ENCODE measurements at regions not wholly inside any gene's neighbourhood (a gene's known extent, or its start where the extent isn't known, plus 50 kb on each side); places are given as distances from the start of the nearest gene placed in this dataset.
"Not testable (repeated sequence)": the region's sequence is repeated elsewhere in the genome, so short reads cannot be mapped to it uniquely, and the experiment has no call there.

GRCh38 chr20:59102841-59103299, 60.3 kb upstream of the PRELID3B start:
- intact Hi-C loops (cut with micrococcal nuclease) = no loop called here
- no peak overlapping the region for H3K27ac Mint-ChIP-seq
- no peak overlapping the region for H3K27ac ChIP-seq (ENCODE audit: low read length)
- H3K4me3 ChIP-seq (ENCODE audit: low read length) = no peak overlapping the region
- H3K36me3 Mint-ChIP-seq = no peaks in the 10 kb centered on the region
- TF ChIP-seq CTCF (IDR thresholded peaks at IDR 0.05) = no peak
- H3K9me3 ChIP-seq (ENCODE audit: control insufficient read depth, insufficient read depth, low read length) = no peaks in the 10 kb centered on the region
- H3K27me3 Mint-ChIP-seq (ENCODE audit: low read depth in 2 of 2) = peaks cover 7 to 16% of the 10 kb centered on the region in 2 donors
- H3K9me3 Mint-ChIP-seq = no peaks in the 10 kb centered on the region
- peaks cover 3% of the 10 kb centered on the region for H3K4me1 ChIP-seq (ENCODE audit: control insufficient read depth, insufficient read depth, low read length)
- no peaks in the 10 kb centered on the region for H3K27me3 ChIP-seq (ENCODE audit: control insufficient read depth, insufficient read depth, low read length)
- ATAC-seq (no peak), DNase-seq (no peak)
- H3K4me1 Mint-ChIP-seq = peaks cover 11% of the 10 kb centered on the region in 2 donors
- 58% methylated on average over 4 of the region's 4 CpGs for WGBS (ENCODE audit: insufficient coverage)
- H3K36me3 ChIP-seq (ENCODE audit: control insufficient read depth, insufficient read depth, low read length) = no peaks in the 10 kb centered on the region
- H3K4me3 Mint-ChIP-seq = no peak overlapping the region

DNA sequence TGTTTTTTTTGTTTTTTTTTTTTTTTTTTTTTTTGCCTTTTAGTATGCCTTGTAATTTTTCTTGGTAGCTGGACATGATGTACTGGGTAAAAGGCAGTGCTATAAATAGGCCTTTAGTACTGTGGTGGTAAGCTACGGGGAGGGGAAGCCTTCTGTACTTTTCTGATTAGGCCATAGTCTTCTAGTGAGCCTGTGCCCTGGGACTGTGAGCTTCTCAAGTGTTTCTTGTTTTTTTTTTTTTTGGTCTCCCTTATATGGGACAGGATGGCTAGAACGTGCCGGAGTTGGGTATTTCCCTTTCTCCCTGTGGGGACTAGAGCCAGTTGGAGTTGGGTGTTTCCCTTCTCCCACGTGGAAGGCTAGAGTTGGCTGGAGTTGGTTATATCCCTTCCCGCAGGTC, 59.4 kb upstream of the PRELID3B start:
- Histone ChIP-seq H3K9me3 (ENCODE audit: control insufficient read depth, insufficient read depth, low read length) (no peaks in the 10 kb centered on the region), H3K27ac (ENCODE audit: low read length) (no peak overlapping the region), H3K4me3 (ENCODE audit: low read length) (no peak overlapping the region), H3K36me3 (ENCODE audit: control insufficient read depth, insufficient read depth, low read length) (no peaks in the 10 kb centered on the region), H3K4me1 (ENCODE audit: control insufficient read depth, insufficient read depth, low read length) (peaks cover 3% of the 10 kb centered on the region), H3K27me3 (ENCODE audit: control insufficient read depth, insufficient read depth, low read length) (no peaks in the 10 kb centered on the region)
- no peak for DNase-seq
- no peaks in the 10 kb centered on the region for H3K9me3 Mint-ChIP-seq
- no peaks in the 10 kb centered on the region for H3K36me3 Mint-ChIP-seq
- TF ChIP-seq CTCF (IDR thresholded peaks at IDR 0.05) = no peak
- no peak overlapping the region for H3K4me3 Mint-ChIP-seq
- WGBS (ENCODE audit: insufficient coverage) = 91% methylated on average over 3 of the region's 5 CpGs
- peaks cover 7 to 16% of the 10 kb centered on the region in 2 donors for H3K27me3 Mint-ChIP-seq (ENCODE audit: low read depth in 2 of 2)
- intact Hi-C loops (cut with micrococcal nuclease) = no loop called here
- H3K4me1 Mint-ChIP-seq = peaks cover 11% of the 10 kb centered on the region in 2 donors
- H3K27ac Mint-ChIP-seq = no peak overlapping the region
- ATAC-seq = no peak

- H3K27ac Mint-ChIP-seq; H3K27me3 ChIP-seq (ENCODE audit: control insufficient read depth, insufficient read depth, low read length); H3K4me1 ChIP-seq (ENCODE audit: control insufficient read depth, insufficient read depth, low read length); H3K36me3 ChIP-seq (ENCODE audit: control insufficient read depth, insufficient read depth, low read length); DNase-seq; H3K4me3 ChIP-seq (ENCODE audit: low read length); H3K9me3 Mint-ChIP-seq; intact Hi-C loops (cut with micrococcal nuclease); H3K4me3 Mint-ChIP-seq; H3K9me3 ChIP-seq (ENCODE audit: control insufficient read depth, insufficient read depth, low read length); H3K27ac ChIP-seq (ENCODE audit: low read length); ATAC-seq; H3K36me3 Mint-ChIP-seq: not testable (repeated sequence)
- Mint-ChIP-seq H3K27me3 (ENCODE audit: low read depth in 2 of 2) (peaks cover 7 to 16% of the 10 kb centered on the region in 2 donors), H3K4me1 (peaks cover 11 to 20% of the 10 kb centered on the region in 2 donors)
- 100% methylated on average over 1 of the region's 3 CpGs for WGBS (ENCODE audit: insufficient coverage)
These were observed 57.3 kb upstream of the PRELID3B start for GRCh38 chr20:59099864-59100263.

GRCh38 chr20:59095140-59095539, 52.6 kb upstream of the PRELID3B start:
- WGBS (ENCODE audit: insufficient coverage) = 56% methylated on average over 3 of the region's 3 CpGs
- peaks cover 4% of the 10 kb centered on the region for H3K4me1 ChIP-seq (ENCODE audit: control insufficient read depth, insufficient read depth, low read length)
- Mint-ChIP-seq H3K9me3 (no peaks in the 10 kb centered on the region), H3K4me3 (no peak overlapping the region), H3K27ac (peak overlapping the region in 1 of 2 donors; percentile 59), H3K27me3 (ENCODE audit: low read depth in 2 of 2) (peaks cover 3 to 4% of the 10 kb centered on the region in 2 donors), H3K4me1 (peaks cover 0 to 10% of the 10 kb centered on the region in 2 donors), H3K36me3 (no peaks in the 10 kb centered on the region)
- DNase-seq (no peak), ATAC-seq (no peak)
- H3K36me3 ChIP-seq (ENCODE audit: control insufficient read depth, insufficient read depth, low read length) = no peaks in the 10 kb centered on the region
- H3K9me3 ChIP-seq (ENCODE audit: control insufficient read depth, insufficient read depth, low read length) = no peaks in the 10 kb centered on the region
- no peak overlapping the region for H3K27ac ChIP-seq (ENCODE audit: low read length)
- TF ChIP-seq CTCF (IDR thresholded peaks at IDR 0.05) = no peak
- no peak overlapping the region for H3K4me3 ChIP-seq (ENCODE audit: low read length)
- no peaks in the 10 kb centered on the region for H3K27me3 ChIP-seq (ENCODE audit: control insufficient read depth, insufficient read depth, low read length)
- intact Hi-C loops (cut with micrococcal nuclease) = no loop called here

All from natural killer cell (primary cell).